HepG2 (cell line): ENCODE measurements at regions not wholly inside any gene's neighbourhood (a gene's known extent, or its start where the extent isn't known, plus 50 kb on each side); places are given as distances from the start of the nearest gene placed in this dataset.

ENCODE experiments used
- ATAC-seq: fragments of 200-7000 bp; cut with Tn5 transposase; 3 replicates; pipeline ENCODE4 v1.9.1; 2020; ENCODE audit warnings: mild to moderate bottlenecking, moderate library complexity
- BruUV-seq: library from RNA; stranded (reverse); fragments of 400-500 nt; replicated peaks from 2 replicates; lab custom pipeline; 2021; lab: Mats Ljungman, UMichigan
- CTCF ChIA-PET: fragments of 300-600 bp; formaldehyde crosslinking; extraction: SDS; loops from one replicate; lab custom pipeline; 2021; ENCODE audit warnings: low total read pairs, inconsistent platforms, low intra/inter-chr PET ratio; lab: Yijun Ruan, JAX
- POLR2A ChIA-PET: fragments of 350-600 bp; sonication (Branson Sonifier 250); formaldehyde crosslinking; loops from one replicate; lab custom pipeline; 2020; ENCODE audit warnings: antibody characterized with exemption, inconsistent platforms; lab: Yijun Ruan, JAX
- DNase-seq: peaks from one replicate; pipeline ENCODE4 v3.0.0-alpha.2; 2015; ENCODE audit warnings: low spot score
- FAIRE-seq: peaks from 3 replicates; lab custom pipeline; 2011; peaks lifted over from hg19 to GRCh38; lab: Jason Lieb, UNC
- H2AFZ ChIP-seq: one replicate; pipeline ENCODE4 v1.6.1; 2011; ENCODE audit warnings: low read length, inconsistent platforms
- H3K27ac ChIP-seq: fragments of 300-600 bp; 3 replicates; pipeline ENCODE4 v1.8.0; 2011; ENCODE audit warnings: mixed run types, mild to moderate bottlenecking, mixed read lengths, low read length, inconsistent platforms; ENCODE audit not compliant: insufficient read depth; ENCODE audit errors: extremely low read length
- H3K27me3 ChIP-seq, 2 experiments: fragments of 200-600 bp in 1 of 2; 2 replicates in 1 of 2; 3 replicates in 1 of 2; pipeline versions ENCODE4 v1.6.0 to v1.8.0; 2011; ENCODE audit warnings: low read length in 2 of 2, mild to moderate bottlenecking in 2 of 2, moderate library complexity in 2 of 2, inconsistent platforms in 1 of 2; ENCODE audit not compliant: insufficient read depth in 2 of 2, control insufficient read depth in 1 of 2
- H3K36me3 ChIP-seq, 2 experiments: fragments of 200-600 bp in 1 of 2; replicated peaks in 1 of 2; 2 replicates in 1 of 2; 3 replicates in 1 of 2; pipeline versions ENCODE4 v1.5.1 to v1.8.0; 2011; ENCODE audit warnings: low read length in 2 of 2, inconsistent platforms in 1 of 2; ENCODE audit not compliant: insufficient read depth in 2 of 2, control insufficient read depth in 1 of 2
- H3K4me1 ChIP-seq: 2 replicates; pipeline ENCODE4 v1.5.1; 2012; ENCODE audit warnings: low read length, inconsistent platforms; ENCODE audit not compliant: insufficient read depth
- H3K4me2 ChIP-seq: 2 replicates; pipeline ENCODE4 v1.6.0; 2011; ENCODE audit warnings: low read depth, low read length, inconsistent platforms
- H3K4me3 ChIP-seq, 3 experiments: fragments of 200-600 bp in 1 of 3; sonication (generic), shearing (Covaris generic) in 1 of 3; replicated peaks in 1 of 3; 2 replicates each; pipeline ENCODE4 v1.5.1; 2011 to 2016; ENCODE audit warnings: low read length in 3 of 3, inconsistent platforms in 2 of 3, low read depth in 2 of 3, mild to moderate bottlenecking in 2 of 3, control low read depth in 1 of 3, mixed read lengths in 1 of 3; ENCODE audit not compliant: insufficient read depth in 1 of 3
- H3K79me2 ChIP-seq: one replicate; pipeline ENCODE4 v1.6.1; 2011; ENCODE audit warnings: low read length, inconsistent platforms; ENCODE audit not compliant: insufficient read depth
- H3K9ac ChIP-seq: 2 replicates; pipeline ENCODE4 v1.6.0; 2011; ENCODE audit warnings: mild to moderate bottlenecking, low read depth, low read length, inconsistent platforms; ENCODE audit not compliant: insufficient read depth
- H3K9me3 ChIP-seq: 2 replicates; pipeline ENCODE4 v1.5.1; 2012; ENCODE audit warnings: mild to moderate bottlenecking, low read length
- H4K20me1 ChIP-seq: 2 replicates; pipeline ENCODE4 v1.6.0; 2011; ENCODE audit warnings: inconsistent platforms, mild to moderate bottlenecking, low read length, moderate library complexity; ENCODE audit not compliant: insufficient read depth
- PBX2 ChIP-seq: IDR thresholded peaks from 2 replicates; pipeline ENCODE4 v1.6.1; 2016; ENCODE audit warnings: control low read depth
- PREB ChIP-seq: sonication (generic); formaldehyde crosslinking; IDR thresholded peaks from 2 replicates; pipeline ENCODE4 v1.4.0; 2020; ENCODE audit warnings: missing genetic modification reagents
- SRSF9 ChIP-seq: fragments of 200-400 bp; formaldehyde crosslinking; IDR thresholded peaks from 2 replicates; pipeline ENCODE4 v1.6.1; 2018; ENCODE audit warnings: borderline replicate concordance, mild to moderate bottlenecking, low read depth, low read length; ENCODE audit not compliant: insufficient read depth, poor library complexity, severe bottlenecking
- TRIM24 ChIP-seq: sonication (generic); formaldehyde crosslinking; IDR thresholded peaks from 2 replicates; pipeline ENCODE4 v1.8.0; 2022; ENCODE audit warnings: mild to moderate bottlenecking, missing genetic modification reagents
- ZBED4 ChIP-seq: sonication (generic); formaldehyde crosslinking; IDR thresholded peaks from 2 replicates; pipeline ENCODE4 v1.4.0; 2020; ENCODE audit warnings: missing genetic modification reagents, borderline replicate concordance
- ZNF224 ChIP-seq: sonication (generic); formaldehyde crosslinking; IDR thresholded peaks from 2 replicates; pipeline ENCODE4 v1.5.0; 2020; ENCODE audit warnings: mild to moderate bottlenecking, missing genetic modification reagents
- ZNF280B ChIP-seq: sonication (generic); formaldehyde crosslinking; IDR thresholded peaks from 2 replicates; pipeline ENCODE4 v1.5.0; 2020; ENCODE audit warnings: missing genetic modification reagents, mild to moderate bottlenecking, borderline replicate concordance
- ZNF646 ChIP-seq: sonication (generic); formaldehyde crosslinking; IDR thresholded peaks from 2 replicates; pipeline ENCODE4 v1.9.0; 2021; ENCODE audit warnings: mild to moderate bottlenecking, missing genetic modification reagents
- WGBS: methylation state at CpG from one replicate; pipeline ENCODE4 v1.1.6; 2017; ENCODE audit warnings: low lambda C conversion rate; 5-methylcytosine and 5-hydroxymethylcytosine counted together
- in situ Hi-C: cut with HindIII; loops from 2 replicates; pipeline ENCODE4 v1.10.0; 2017; ENCODE audit warnings: low pct_unique_long_range_greater_than_20kb; ENCODE audit not compliant: extremely low pct_ligation_motif_present
- intact Hi-C: fragments of 100-400 bp; cut with micrococcal nuclease; formaldehyde crosslinking; loops from one replicate; pipeline ENCODE4 v1.10.0; 2022; ENCODE audit not compliant: unreplicated experiment

GRCh38 chr14:52189325-52189724 is 78.2 kb upstream of the PTGDR start:
- no peaks in the 10 kb centered on the region for H3K4me1 ChIP-seq
- no peak overlapping the region for H3K4me2 ChIP-seq
- H3K9me3 ChIP-seq = no peaks in the 10 kb centered on the region
- no peaks in the 10 kb centered on the region for H3K36me3 ChIP-seq
- CTCF ChIA-PET = no interaction called here
- FAIRE-seq (no peak), DNase-seq (no peak), ATAC-seq (no peak)
- H3K9ac ChIP-seq = no peak overlapping the region
- POLR2A ChIA-PET = no interaction called here
- H3K27ac ChIP-seq = no peak overlapping the region
- no TSS peak for BruUV-seq
- H3K4me3 ChIP-seq = no peak overlapping the region
- H3K27me3 ChIP-seq = no peaks in the 10 kb centered on the region; a peak in 1 of 5 replicates
- no peak overlapping the region for H2AFZ ChIP-seq
- intact Hi-C loops (no loop called here), in situ Hi-C loops (no loop called here)
- 1% methylated on average over 4 of the region's 4 CpGs for WGBS
- no peaks in the 10 kb centered on the region for H3K79me2 ChIP-seq
- H4K20me1 ChIP-seq = no peaks in the 10 kb centered on the region
- TF ChIP-seq PREB (CRISPR knock-in tag) = no peak
- no peak for TF ChIP-seq TRIM24 (CRISPR knock-in tag)
- TF ChIP-seq SRSF9 = no peak
- no peak for TF ChIP-seq ZNF646 (CRISPR knock-in tag)
- no peak for TF ChIP-seq ZBED4 (CRISPR knock-in tag)
- TF ChIP-seq ZNF224 (CRISPR knock-in tag) = no peak
- TF ChIP-seq ZNF280B = no peak
- no peak for TF ChIP-seq PBX2 (CRISPR knock-in tag)
